OCI-LY7 (cell line): ENCODE measurements at regions not wholly inside any gene's neighbourhood (a gene's known extent, or its start where the extent isn't known, plus 50 kb on each side); places are given as distances from the start of the nearest gene placed in this dataset.

Experiments used
- BruUV-seq: library from RNA; stranded (reverse); fragments of 400-500 nt; replicated peaks from 2 replicates; lab custom pipeline; 2021; lab: Mats Ljungman, UMichigan
- CTCF ChIA-PET: fragments of 300-600 bp; sonication (Branson Sonifier 250); formaldehyde crosslinking; loops from one replicate; lab custom pipeline; 2022; ENCODE audit warnings: antibody characterized with exemption; ENCODE audit not compliant: unreplicated experiment; lab: Charles Lee
- POLR2A ChIA-PET: fragments of 300-600 bp; sonication (Branson Sonifier 250); formaldehyde crosslinking; loops from one replicate; lab custom pipeline; 2022; ENCODE audit warnings: antibody characterized with exemption; lab: Charles Lee
- DNase-seq: peaks from one replicate; pipeline ENCODE4 v3.0.0-alpha.2; 2015; ENCODE audit warnings: low spot score
- H2AFZ ChIP-seq: fragments of 200-600 bp; sonication (generic), shearing (Covaris generic); 2 replicates; pipeline ENCODE4 v1.6.1; 2014; ENCODE audit warnings: mild to moderate bottlenecking, antibody characterized with exemption, low read length, moderate library complexity
- H3K27ac ChIP-seq: fragments of 200-600 bp; sonication (generic); 2 replicates; pipeline ENCODE4 v1.5.1; 2014; ENCODE audit warnings: mixed run types, low read depth, mild to moderate bottlenecking, moderate library complexity, low read length, inconsistent platforms; ENCODE audit not compliant: poor library complexity, severe bottlenecking
- H3K36me3 ChIP-seq: fragments of 200-600 bp; sonication (generic); 2 replicates; pipeline ENCODE4 v1.6.1; 2014; ENCODE audit warnings: mild to moderate bottlenecking, antibody characterized with exemption, low read length, moderate library complexity, mixed read lengths; ENCODE audit not compliant: insufficient read depth
- H3K4me1 ChIP-seq: fragments of 200-600 bp; sonication (generic); 2 replicates; pipeline ENCODE4 v1.5.1; 2014; ENCODE audit warnings: mild to moderate bottlenecking, low read length; ENCODE audit not compliant: insufficient read depth, poor library complexity, severe bottlenecking
- H3K4me2 ChIP-seq: fragments of 200-600 bp; sonication (generic); 2 replicates; pipeline ENCODE4 v1.6.1; 2014; ENCODE audit warnings: mild to moderate bottlenecking, low read length
- H3K4me3 ChIP-seq: fragments of 200-600 bp; sonication (generic); 2 replicates; pipeline ENCODE4 v1.5.1; 2014; ENCODE audit warnings: mild to moderate bottlenecking, low read depth, low read length; ENCODE audit not compliant: poor library complexity, severe bottlenecking
- H3K79me2 ChIP-seq: fragments of 200-600 bp; sonication (generic); 2 replicates; pipeline ENCODE4 v1.6.1; 2016; ENCODE audit warnings: low read depth, mild to moderate bottlenecking, low read length, moderate library complexity, mixed read lengths; ENCODE audit not compliant: insufficient read depth
- H3K9me2 ChIP-seq: fragments of 200-600 bp; sonication (generic); 2 replicates; pipeline ENCODE4 v1.6.1; 2016; ENCODE audit warnings: mild to moderate bottlenecking, low read length, mixed read lengths; ENCODE audit not compliant: insufficient read depth
- H3K9me3 ChIP-seq: fragments of 200-600 bp; sonication (generic); 2 replicates; pipeline ENCODE4 v1.6.1; 2014; ENCODE audit warnings: mild to moderate bottlenecking, mixed run types, low read length, mixed read lengths
- H4K20me1 ChIP-seq: fragments of 200-600 bp; sonication (generic); 2 replicates; pipeline ENCODE4 v1.6.1; 2014; ENCODE audit warnings: mild to moderate bottlenecking, antibody characterized with exemption, low read length, moderate library complexity, mixed read lengths; ENCODE audit not compliant: insufficient read depth
- CTCF ChIP-seq: fragments of 200-600 bp; sonication (generic); conservative IDR thresholded peaks from 2 replicates; pipeline ENCODE4 v1.5.1; 2014; ENCODE audit warnings: mild to moderate bottlenecking, antibody characterized with exemption, low read length, moderate library complexity, mixed read lengths
- EZH2phosphoT487 ChIP-seq: fragments of 200-600 bp; sonication (generic); IDR thresholded peaks from 2 replicates; pipeline ENCODE4 v1.6.1; 2018; ENCODE audit warnings: low read depth, borderline replicate concordance, mild to moderate bottlenecking, mixed run types, antibody characterized with exemption, low read length, moderate library complexity, mixed read lengths
- intact Hi-C: fragments of 100-400 bp; cut with micrococcal nuclease; formaldehyde crosslinking; loops from one replicate; pipeline ENCODE4 v1.10.0; 2022; ENCODE audit not compliant: unreplicated experiment

- no peaks in the 10 kb centered on the region for H3K4me1 ChIP-seq
- DNase-seq, result no peak
- no peak overlapping the region for H3K4me3 ChIP-seq
- CTCF ChIA-PET, result no interaction called here
- H4K20me1 ChIP-seq, result no peaks in the 10 kb centered on the region
- H3K36me3 ChIP-seq, result no peaks in the 10 kb centered on the region
- no peak overlapping the region for H2AFZ ChIP-seq
- H3K27ac ChIP-seq, result no peak overlapping the region
- H3K9me3 ChIP-seq, result no peaks in the 10 kb centered on the region
- no peaks in the 10 kb centered on the region for H3K79me2 ChIP-seq
- intact Hi-C loops, result no loop called here
- POLR2A ChIA-PET, result interaction anchor here (0.7 kb wide), 1 partner anchor 17 kb away, joined by 3 read pairs; no protein-coding TSS in a partner anchor
- TF ChIP-seq EZH2phosphoT487 (no peak), CTCF (no peak)
- H3K9me2 ChIP-seq, result no peaks in the 10 kb centered on the region
- no TSS peak for BruUV-seq
- no peak overlapping the region for H3K4me2 ChIP-seq
These were observed 116.0 kb upstream of the FOXA2 start for GRCh38 chr20:22700367-22700766.

- no peaks in the 10 kb centered on the region for H4K20me1 ChIP-seq
These were observed 117.4 kb upstream of the FOXA2 start for GRCh38 chr20:22701679-22702308.

More at GRCh38 chr20:22701679-22702308, 117.4 kb upstream of the FOXA2 start:
- Histone ChIP-seq H3K4me1 (no peaks in the 10 kb centered on the region), H3K36me3 (no peaks in the 10 kb centered on the region), H2AFZ (no peak overlapping the region), H3K9me3 (no peaks in the 10 kb centered on the region), H3K9me2 (no peaks in the 10 kb centered on the region), H3K27ac (no peak overlapping the region), H3K79me2 (no peaks in the 10 kb centered on the region), H3K4me2 (no peak overlapping the region), H3K4me3 (no peak overlapping the region)
- ChIA-PET POLR2A (no interaction called here), CTCF (no interaction called here)
- TF ChIP-seq EZH2phosphoT487, result no peak
- no peak for TF ChIP-seq CTCF
- intact Hi-C loops, result no loop called here
- DNase-seq, result no peak
- no TSS peak for BruUV-seq
